Cardiac muscle cell (in vitro differentiated cells and primary cell): ENCODE measurements at regions not wholly inside any gene's neighbourhood (a gene's known extent, or its start where the extent isn't known, plus 50 kb on each side); places are given as distances from the start of the nearest gene placed in this dataset.

Experiments used
- DNase-seq, 2 donors: peaks; one replicate each; pipeline versions ENCODE4 v3.0.0 to v3.0.0-alpha.2; 2010 to 2017; ENCODE audit warnings: low read depth in 1 of 2, low spot score in 1 of 2
- H3K27ac ChIP-seq: fragments of 200-600 bp; sonication (generic); 2 replicates; pipeline ENCODE4 v1.5.1; 2016
- H3K27me3 ChIP-seq: fragments of 200-600 bp; sonication (generic); 2 replicates; pipeline ENCODE4 v1.6.0; 2016; ENCODE audit warnings: control low read depth
- H3K36me3 ChIP-seq: fragments of 200-600 bp; sonication (generic); 2 replicates; pipeline ENCODE4 v1.5.1; 2016; ENCODE audit warnings: control low read depth
- H3K4me1 ChIP-seq: fragments of 200-600 bp; sonication (generic); 2 replicates; pipeline ENCODE4 v1.8.1; 2017; ENCODE audit warnings: low read depth, mild to moderate bottlenecking, mixed run types
- H3K4me3 ChIP-seq: fragments of 200-600 bp; sonication (generic); 2 replicates; pipeline ENCODE4 v1.5.1; 2016; ENCODE audit warnings: mild to moderate bottlenecking
- H3K9me3 ChIP-seq: fragments of 200-600 bp; sonication (generic); 2 replicates; pipeline ENCODE4 v1.5.1; 2017; ENCODE audit warnings: low read depth, mild to moderate bottlenecking, control low read depth
- TF ChIP-seq, protein P1 (sequence below): IDR thresholded peaks from 2 replicates; pipeline ENCODE4 v1.5.1; 2012; ENCODE audit warnings: low read depth, mild to moderate bottlenecking, low read length

- Histone ChIP-seq H3K4me1 (no peaks in the 10 kb centered on the region), H3K27ac (no peak overlapping the region), H3K36me3 (no peaks in the 10 kb centered on the region), H3K27me3 (no peaks in the 10 kb centered on the region), H3K9me3 (no peaks in the 10 kb centered on the region), H3K4me3 (no peak overlapping the region)
- TF ChIP-seq, protein P1, sequence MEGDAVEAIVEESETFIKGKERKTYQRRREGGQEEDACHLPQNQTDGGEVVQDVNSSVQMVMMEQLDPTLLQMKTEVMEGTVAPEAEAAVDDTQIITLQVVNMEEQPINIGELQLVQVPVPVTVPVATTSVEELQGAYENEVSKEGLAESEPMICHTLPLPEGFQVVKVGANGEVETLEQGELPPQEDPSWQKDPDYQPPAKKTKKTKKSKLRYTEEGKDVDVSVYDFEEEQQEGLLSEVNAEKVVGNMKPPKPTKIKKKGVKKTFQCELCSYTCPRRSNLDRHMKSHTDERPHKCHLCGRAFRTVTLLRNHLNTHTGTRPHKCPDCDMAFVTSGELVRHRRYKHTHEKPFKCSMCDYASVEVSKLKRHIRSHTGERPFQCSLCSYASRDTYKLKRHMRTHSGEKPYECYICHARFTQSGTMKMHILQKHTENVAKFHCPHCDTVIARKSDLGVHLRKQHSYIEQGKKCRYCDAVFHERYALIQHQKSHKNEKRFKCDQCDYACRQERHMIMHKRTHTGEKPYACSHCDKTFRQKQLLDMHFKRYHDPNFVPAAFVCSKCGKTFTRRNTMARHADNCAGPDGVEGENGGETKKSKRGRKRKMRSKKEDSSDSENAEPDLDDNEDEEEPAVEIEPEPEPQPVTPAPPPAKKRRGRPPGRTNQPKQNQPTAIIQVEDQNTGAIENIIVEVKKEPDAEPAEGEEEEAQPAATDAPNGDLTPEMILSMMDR: no peak
- no peak for DNase-seq
Measured at GRCh38 chr10:131784363-131785120, 116.3 kb upstream of the PPP2R2D start.

DNA sequence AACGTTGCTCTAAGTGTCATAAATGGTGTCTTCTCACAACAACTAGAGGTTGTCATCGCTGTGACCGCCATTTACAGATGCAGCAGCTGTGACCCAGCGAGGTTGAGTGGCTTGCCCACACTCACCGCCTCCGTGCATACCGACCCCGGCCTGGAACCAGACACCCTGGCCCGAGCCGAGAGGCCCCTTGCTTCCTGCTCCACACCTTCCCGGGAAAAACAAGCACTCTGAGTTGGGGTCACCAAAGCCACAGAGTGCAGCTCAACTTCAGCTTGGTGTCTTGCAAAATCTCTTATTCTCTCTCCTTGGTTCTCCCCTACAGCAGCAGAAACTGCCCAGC, 115.7 kb upstream of the PPP2R2D start:
- H3K4me3 ChIP-seq: no peak overlapping the region
- no peaks in the 10 kb centered on the region for H3K36me3 ChIP-seq
- TF ChIP-seq, protein P1: no peak
- no peak overlapping the region for H3K27ac ChIP-seq
- H3K27me3 ChIP-seq: no peaks in the 10 kb centered on the region
- no peak for DNase-seq
- H3K9me3 ChIP-seq: no peaks in the 10 kb centered on the region
- no peaks in the 10 kb centered on the region for H3K4me1 ChIP-seq

DNA sequence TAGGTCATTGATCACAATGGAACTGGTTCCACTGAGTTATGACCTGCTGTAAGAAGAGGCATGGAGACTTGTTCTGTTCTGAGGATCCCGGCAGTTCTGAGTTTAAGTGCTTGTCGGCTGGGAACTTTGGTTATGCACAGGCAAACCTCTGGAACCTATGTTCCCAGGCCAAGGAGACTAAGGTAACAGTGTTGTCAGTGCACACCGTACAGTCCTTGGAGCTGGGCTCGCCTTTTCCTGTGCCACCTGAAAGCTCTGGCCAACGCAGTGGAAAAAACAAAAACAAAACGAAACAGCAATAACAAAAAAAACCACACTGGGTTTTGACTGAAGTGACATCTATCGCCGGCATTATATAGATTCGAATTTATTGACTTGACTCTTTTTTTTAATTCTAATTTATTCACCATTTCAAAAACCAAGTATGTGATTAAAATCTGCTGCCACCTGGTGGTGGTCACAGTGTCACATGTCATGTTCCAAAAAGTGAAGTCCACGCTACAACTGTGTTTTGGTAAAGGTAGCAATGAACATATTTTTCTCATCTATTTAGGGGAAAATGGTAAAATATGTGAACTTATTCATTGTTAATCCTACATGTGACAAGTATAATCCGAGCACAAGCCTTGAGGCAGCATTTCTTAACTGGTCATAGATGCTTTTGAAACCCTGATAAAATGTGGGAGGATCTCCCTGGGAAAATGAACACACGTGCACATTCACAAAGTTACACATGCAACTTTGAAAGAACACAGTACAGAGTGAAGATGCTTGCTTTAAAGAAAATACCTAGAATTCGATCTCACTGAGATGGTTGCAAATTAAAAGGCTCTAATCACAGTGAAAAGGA, 113.8 kb upstream of the PPP2R2D start:
- no peaks in the 10 kb centered on the region for H3K27me3 ChIP-seq
- H3K9me3 ChIP-seq: no peaks in the 10 kb centered on the region
- no peak overlapping the region for H3K27ac ChIP-seq
- no peak overlapping the region for H3K4me3 ChIP-seq
- TF ChIP-seq, protein P1: peak; percentile 41
- no peaks in the 10 kb centered on the region for H3K4me1 ChIP-seq
- peak; percentile 33 to 61 for DNase-seq
- H3K36me3 ChIP-seq: no peaks in the 10 kb centered on the region

DNA sequence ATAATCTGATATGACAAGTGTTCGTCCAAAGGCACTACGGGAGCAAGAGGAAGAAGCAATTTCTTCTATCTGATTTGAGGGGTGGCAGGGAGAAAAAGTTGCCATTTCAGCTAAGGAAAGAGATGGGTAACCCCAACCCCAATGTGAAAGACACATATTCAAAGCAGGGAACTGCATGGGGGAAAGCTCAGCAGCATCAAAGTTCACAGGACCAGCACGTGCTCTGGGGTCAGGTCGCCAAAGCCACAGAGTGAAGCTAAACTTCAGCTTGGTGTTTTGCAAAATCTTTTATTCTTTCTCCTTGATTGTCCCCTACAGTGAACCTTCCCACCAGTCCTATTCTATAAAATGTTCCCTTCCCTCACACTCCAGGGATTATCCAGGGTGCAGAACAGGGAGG, 112.8 kb upstream of the PPP2R2D start:
- Histone ChIP-seq H3K9me3 (no peaks in the 10 kb centered on the region), H3K4me1 (no peaks in the 10 kb centered on the region), H3K4me3 (no peak overlapping the region), H3K27ac (no peak overlapping the region), H3K27me3 (no peaks in the 10 kb centered on the region), H3K36me3 (no peaks in the 10 kb centered on the region)
- DNase-seq: no peak
- TF ChIP-seq, protein P1: no peak

GRCh38 chr10:131788386-131788785, 112.4 kb upstream of the PPP2R2D start:
- TF ChIP-seq, protein P1: no peak
- DNase-seq: no peak
- Histone ChIP-seq H3K4me3 (no peak overlapping the region), H3K4me1 (no peaks in the 10 kb centered on the region), H3K36me3 (no peaks in the 10 kb centered on the region), H3K27ac (no peak overlapping the region), H3K9me3 (no peaks in the 10 kb centered on the region), H3K27me3 (no peaks in the 10 kb centered on the region)
